Epithelial cell of proximal tubule (primary cell): ENCODE measurements at regions not wholly inside any gene's neighbourhood (a gene's known extent, or its start where the extent isn't known, plus 50 kb on each side); places are given as distances from the start of the nearest gene placed in this dataset.

ENCODE experiments used
- DNase-seq: peaks from one replicate; pipeline ENCODE4 v3.0.0-alpha.2; 2011; ENCODE audit warnings: low read depth
- H3K4me3 ChIP-seq: 2 replicates; pipeline ENCODE4 v1.5.1; 2011; ENCODE audit warnings: low read depth, mild to moderate bottlenecking, low read length
- TF ChIP-seq, protein P1 (sequence below): conservative IDR thresholded peaks from 2 replicates; pipeline ENCODE4 v1.5.1; 2012; ENCODE audit warnings: low read depth, mild to moderate bottlenecking, low read length

DNA sequence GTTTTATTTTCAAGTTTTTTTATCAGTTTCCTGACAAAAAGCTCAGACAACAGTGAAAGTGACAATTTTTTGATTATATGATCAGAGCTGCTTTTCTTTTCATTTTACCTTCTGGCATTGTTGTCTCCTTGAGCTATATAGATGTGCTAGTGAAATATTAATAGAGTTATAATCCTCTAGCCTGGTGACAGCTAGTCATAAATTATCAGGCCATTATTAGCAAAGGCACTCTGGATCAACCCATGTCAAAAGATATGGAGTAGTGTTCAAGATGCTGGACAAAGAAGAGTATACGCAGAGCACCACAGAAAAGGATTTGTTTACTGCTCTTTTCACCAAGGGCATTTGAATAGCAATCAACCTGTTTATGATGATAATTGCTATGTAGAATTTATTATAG is 1230.1 kb downstream of the HACE1 start:
- TF ChIP-seq, protein P1, sequence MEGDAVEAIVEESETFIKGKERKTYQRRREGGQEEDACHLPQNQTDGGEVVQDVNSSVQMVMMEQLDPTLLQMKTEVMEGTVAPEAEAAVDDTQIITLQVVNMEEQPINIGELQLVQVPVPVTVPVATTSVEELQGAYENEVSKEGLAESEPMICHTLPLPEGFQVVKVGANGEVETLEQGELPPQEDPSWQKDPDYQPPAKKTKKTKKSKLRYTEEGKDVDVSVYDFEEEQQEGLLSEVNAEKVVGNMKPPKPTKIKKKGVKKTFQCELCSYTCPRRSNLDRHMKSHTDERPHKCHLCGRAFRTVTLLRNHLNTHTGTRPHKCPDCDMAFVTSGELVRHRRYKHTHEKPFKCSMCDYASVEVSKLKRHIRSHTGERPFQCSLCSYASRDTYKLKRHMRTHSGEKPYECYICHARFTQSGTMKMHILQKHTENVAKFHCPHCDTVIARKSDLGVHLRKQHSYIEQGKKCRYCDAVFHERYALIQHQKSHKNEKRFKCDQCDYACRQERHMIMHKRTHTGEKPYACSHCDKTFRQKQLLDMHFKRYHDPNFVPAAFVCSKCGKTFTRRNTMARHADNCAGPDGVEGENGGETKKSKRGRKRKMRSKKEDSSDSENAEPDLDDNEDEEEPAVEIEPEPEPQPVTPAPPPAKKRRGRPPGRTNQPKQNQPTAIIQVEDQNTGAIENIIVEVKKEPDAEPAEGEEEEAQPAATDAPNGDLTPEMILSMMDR: no peak
- DNase-seq: no peak
- no peak overlapping the region for H3K4me3 ChIP-seq

DNA sequence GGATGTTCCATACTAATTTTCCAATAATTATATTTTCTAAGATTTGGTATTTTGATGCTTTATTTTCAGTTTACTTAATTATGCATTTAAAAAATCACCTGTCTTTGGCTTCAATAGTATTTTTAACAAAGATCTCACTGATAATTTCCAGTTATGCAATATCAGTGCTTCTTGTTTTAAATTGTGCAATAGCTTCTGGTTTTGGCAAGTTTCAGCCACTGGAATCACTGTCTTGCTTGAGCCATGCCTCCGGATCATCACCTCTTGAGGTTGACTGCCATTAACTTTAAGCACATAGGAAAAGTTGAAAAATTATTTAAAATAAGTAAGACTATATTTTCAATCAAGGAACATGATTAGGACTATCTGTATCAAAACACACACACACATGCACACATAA is 1242.1 kb downstream of the HACE1 start:
- DNase-seq: no peak
- no peak overlapping the region for H3K4me3 ChIP-seq
- TF ChIP-seq, protein P1: no peak

DNA sequence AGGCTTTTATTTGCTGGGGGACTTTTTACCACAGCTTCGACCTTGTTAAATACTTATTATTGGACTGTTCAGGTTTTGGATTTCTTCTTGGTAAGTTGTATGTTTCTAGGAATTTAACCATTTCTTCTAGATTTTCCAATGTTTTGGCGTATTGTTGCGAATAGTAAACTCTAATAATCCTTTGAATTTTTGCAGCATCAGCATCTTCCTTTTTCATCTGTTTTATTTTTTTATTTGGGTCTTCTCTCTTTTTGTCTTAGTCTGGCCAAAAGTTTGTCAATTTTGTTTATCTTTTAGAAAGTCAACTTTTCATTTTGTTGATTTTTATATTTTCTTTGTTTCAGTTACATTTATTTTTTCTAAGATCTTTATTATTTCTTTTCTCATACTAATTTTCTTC is 1272.0 kb downstream of the HACE1 start:
- H3K4me3 ChIP-seq: no peak overlapping the region
- TF ChIP-seq, protein P1: no peak
- DNase-seq: no peak

DNA sequence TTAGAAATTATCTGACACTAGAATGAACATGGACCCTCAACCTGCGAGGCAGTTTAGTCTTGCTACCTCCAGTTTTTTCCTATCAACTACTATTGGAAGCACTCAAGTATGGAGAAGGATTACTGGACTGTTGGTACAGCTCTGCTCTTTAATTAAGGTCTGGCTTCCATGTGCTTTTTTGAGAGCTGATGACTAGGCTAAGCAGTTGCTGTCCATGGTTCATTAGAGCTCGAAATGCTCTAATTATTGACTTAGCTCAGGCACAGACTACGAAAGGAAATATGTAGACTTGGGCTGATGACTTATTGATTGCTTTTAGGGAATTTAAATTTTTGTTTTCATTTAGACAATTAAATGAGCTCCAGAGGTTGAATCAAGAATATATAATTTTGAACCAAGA is 1281.6 kb downstream of the HACE1 start:
- DNase-seq: no peak
- no peak overlapping the region for H3K4me3 ChIP-seq
- TF ChIP-seq, protein P1: no peak

DNA sequence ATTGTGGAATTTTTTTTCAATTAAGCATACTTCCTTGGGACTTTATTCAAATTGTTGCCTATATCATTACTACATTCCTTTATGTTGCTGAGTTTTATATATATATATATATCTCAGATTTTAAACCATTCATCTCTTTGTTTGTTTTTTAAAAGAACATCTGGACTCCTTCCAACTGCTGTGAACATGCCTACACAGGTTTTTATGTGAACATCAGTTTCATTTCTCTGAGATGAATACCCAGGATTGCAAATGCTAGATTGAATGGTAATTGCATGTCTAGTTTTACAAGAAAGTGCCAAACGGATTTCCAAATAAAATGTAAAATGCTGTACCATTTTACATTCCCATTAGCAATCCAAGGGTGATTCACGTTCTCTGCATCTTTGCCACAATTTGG is 1289.3 kb downstream of the HACE1 start:
- DNase-seq: no peak
- TF ChIP-seq, protein P1: no peak
- H3K4me3 ChIP-seq: no peak overlapping the region

DNA sequence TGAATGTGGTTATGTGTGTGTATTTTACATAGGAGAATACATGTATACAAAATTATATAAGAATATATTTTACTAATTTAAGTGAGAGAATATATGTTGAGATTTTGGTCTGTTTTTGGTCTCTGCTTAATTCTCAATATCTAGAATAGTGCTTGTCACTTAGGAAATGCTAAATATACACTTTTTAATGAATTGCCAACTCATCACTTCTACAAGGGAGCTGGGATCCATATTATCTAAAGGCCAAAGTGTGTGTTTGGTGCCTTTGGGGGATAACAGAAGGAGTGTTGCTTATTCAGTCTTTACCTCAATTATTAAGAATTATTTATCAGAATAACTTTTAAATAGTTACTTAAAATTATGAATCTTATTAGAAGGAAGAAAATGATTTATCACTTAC is 1304.8 kb downstream of the HACE1 start:
- TF ChIP-seq, protein P1: no peak
- no peak overlapping the region for H3K4me3 ChIP-seq

DNA sequence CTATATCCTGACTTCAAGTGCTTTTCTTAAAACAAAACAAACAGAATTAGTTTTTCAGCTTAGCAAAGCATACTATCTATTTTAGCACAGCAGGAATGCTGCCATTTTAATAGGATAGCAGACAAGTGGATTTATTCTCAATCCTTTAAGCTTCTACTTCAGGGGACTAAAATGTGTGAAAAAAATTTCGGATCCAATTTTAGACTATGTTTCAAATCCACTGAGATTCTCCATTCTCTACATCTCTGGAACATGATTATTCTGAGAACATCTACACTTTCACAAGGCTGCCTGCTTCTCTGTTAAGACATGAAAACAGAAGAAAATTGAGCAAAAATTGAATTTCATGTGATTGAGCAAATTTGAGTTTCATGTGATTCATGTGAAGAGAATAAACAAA is 1321.3 kb downstream of the HACE1 start:
- TF ChIP-seq, protein P1: no peak
- H3K4me3 ChIP-seq: no peak overlapping the region
- no peak for DNase-seq

More for the DNA sequence above, 1304.8 kb downstream of the HACE1 start:
- DNase-seq: no peak
